Mucosa of stomach (tissue), 1 donor: ENCODE measurements at regions not wholly inside any gene's neighbourhood (a gene's known extent, or its start where the extent isn't known, plus 50 kb on each side); places are given as distances from the start of the nearest gene placed in this dataset.

Source experiments
- H3K27me3 ChIP-seq: one replicate; pipeline ENCODE4 v1.7.0; 2013; ENCODE audit warnings: mild to moderate bottlenecking, low read length; ENCODE audit not compliant: control insufficient read depth, insufficient read depth
- H3K36me3 ChIP-seq: one replicate; pipeline ENCODE4 v1.7.0; 2013; ENCODE audit warnings: low read length; ENCODE audit not compliant: control insufficient read depth, insufficient read depth
- H3K4me1 ChIP-seq: one replicate; pipeline ENCODE4 v1.7.0; 2013; ENCODE audit warnings: mild to moderate bottlenecking, low read length; ENCODE audit not compliant: control insufficient read depth, insufficient read depth
- H3K4me3 ChIP-seq: one replicate; pipeline ENCODE4 v1.7.0; 2013; ENCODE audit warnings: low read length
- H3K9ac ChIP-seq: one replicate; pipeline ENCODE4 v1.7.0; 2013; ENCODE audit warnings: mild to moderate bottlenecking, low read length, moderate library complexity
- H3K9me3 ChIP-seq: one replicate; pipeline ENCODE4 v1.7.0; 2013; ENCODE audit warnings: mild to moderate bottlenecking, low read length, moderate library complexity; ENCODE audit not compliant: control insufficient read depth
- donor health status: Pancreatic carcinoma.

- no peaks in the 10 kb centered on the region for H3K4me1 ChIP-seq
These were observed 498.7 kb upstream of the NEGR1 start for GRCh38 chr1:72781038-72781437.

GRCh38 chr1:72780212-72780611, 497.9 kb upstream of the NEGR1 start:
- no peak overlapping the region for H3K4me3 ChIP-seq

More at GRCh38 chr1:72781038-72781437, 498.7 kb upstream of the NEGR1 start:
- Histone ChIP-seq H3K27me3 (no peaks in the 10 kb centered on the region), H3K36me3 (no peaks in the 10 kb centered on the region), H3K9ac (no peak overlapping the region), H3K4me3 (no peak overlapping the region), H3K9me3 (no peaks in the 10 kb centered on the region)

GRCh38 chr1:72777918-72778317, 495.6 kb upstream of the NEGR1 start:
- Histone ChIP-seq H3K4me3 (no peak overlapping the region), H3K4me1 (no peaks in the 10 kb centered on the region), H3K9me3 (no peaks in the 10 kb centered on the region), H3K9ac (no peak overlapping the region), H3K36me3 (no peaks in the 10 kb centered on the region), H3K27me3 (no peaks in the 10 kb centered on the region)

More at GRCh38 chr1:72780212-72780611, 497.9 kb upstream of the NEGR1 start:
- Histone ChIP-seq H3K36me3 (no peaks in the 10 kb centered on the region), H3K9me3 (no peaks in the 10 kb centered on the region), H3K9ac (no peak overlapping the region), H3K27me3 (no peaks in the 10 kb centered on the region), H3K4me1 (no peaks in the 10 kb centered on the region)

GRCh38 chr1:72763481-72763880, 481.1 kb upstream of the NEGR1 start:
- no peak overlapping the region for H3K4me3 ChIP-seq
- no peaks in the 10 kb centered on the region for H3K27me3 ChIP-seq
- H3K4me1 ChIP-seq, result no peaks in the 10 kb centered on the region
- H3K9me3 ChIP-seq, result no peaks in the 10 kb centered on the region
- H3K9ac ChIP-seq, result no peak overlapping the region
- no peaks in the 10 kb centered on the region for H3K36me3 ChIP-seq

GRCh38 chr1:72759486-72759885, 477.1 kb upstream of the NEGR1 start:
- Histone ChIP-seq H3K27me3 (no peaks in the 10 kb centered on the region), H3K4me1 (no peaks in the 10 kb centered on the region), H3K9ac (no peak overlapping the region), H3K36me3 (no peaks in the 10 kb centered on the region), H3K4me3 (no peak overlapping the region), H3K9me3 (no peaks in the 10 kb centered on the region)

GRCh38 chr1:72757843-72758242, 475.5 kb upstream of the NEGR1 start:
- H3K4me3 ChIP-seq, result no peak overlapping the region

GRCh38 chr1:72745413-72745812, 463.1 kb upstream of the NEGR1 start:
- no peaks in the 10 kb centered on the region for H3K27me3 ChIP-seq
- no peak overlapping the region for H3K4me3 ChIP-seq
- H3K9ac ChIP-seq, result no peak overlapping the region
- no peaks in the 10 kb centered on the region for H3K36me3 ChIP-seq
- no peaks in the 10 kb centered on the region for H3K4me1 ChIP-seq
- H3K9me3 ChIP-seq, result no peaks in the 10 kb centered on the region

More at GRCh38 chr1:72757843-72758242, 475.5 kb upstream of the NEGR1 start:
- Histone ChIP-seq H3K4me1 (no peaks in the 10 kb centered on the region), H3K27me3 (no peaks in the 10 kb centered on the region), H3K9me3 (no peaks in the 10 kb centered on the region), H3K9ac (no peak overlapping the region), H3K36me3 (no peaks in the 10 kb centered on the region)

GRCh38 chr1:72734415-72734814, 452.1 kb upstream of the NEGR1 start:
- Histone ChIP-seq H3K27me3 (no peaks in the 10 kb centered on the region), H3K4me3 (no peak overlapping the region), H3K4me1 (no peaks in the 10 kb centered on the region), H3K36me3 (no peaks in the 10 kb centered on the region), H3K9ac (no peak overlapping the region), H3K9me3 (no peaks in the 10 kb centered on the region)

GRCh38 chr1:72724951-72725861, 442.9 kb upstream of the NEGR1 start:
- H3K4me1 ChIP-seq, result no peaks in the 10 kb centered on the region
- no peak overlapping the region for H3K9ac ChIP-seq
- no peak overlapping the region for H3K4me3 ChIP-seq
- H3K36me3 ChIP-seq, result no peaks in the 10 kb centered on the region
- no peaks in the 10 kb centered on the region for H3K27me3 ChIP-seq
- H3K9me3 ChIP-seq, result no peaks in the 10 kb centered on the region

- no peaks in the 10 kb centered on the region for H3K36me3 ChIP-seq
- H3K27me3 ChIP-seq, result no peaks in the 10 kb centered on the region
- no peaks in the 10 kb centered on the region for H3K4me1 ChIP-seq
- no peak overlapping the region for H3K4me3 ChIP-seq
- H3K9me3 ChIP-seq, result no peaks in the 10 kb centered on the region
- H3K9ac ChIP-seq, result no peak overlapping the region
These were observed 423.6 kb upstream of the NEGR1 start for GRCh38 chr1:72705921-72706320.

- Histone ChIP-seq H3K9ac (no peak overlapping the region), H3K4me1 (no peaks in the 10 kb centered on the region)
These were observed 422.6 kb upstream of the NEGR1 start for GRCh38 chr1:72704841-72705477.

GRCh38 chr1:72697410-72697809, 415.1 kb upstream of the NEGR1 start:
- H3K27me3 ChIP-seq, result no peaks in the 10 kb centered on the region
- no peaks in the 10 kb centered on the region for H3K4me1 ChIP-seq
- no peaks in the 10 kb centered on the region for H3K9me3 ChIP-seq
- no peak overlapping the region for H3K4me3 ChIP-seq
- no peak overlapping the region for H3K9ac ChIP-seq
- H3K36me3 ChIP-seq, result no peaks in the 10 kb centered on the region

More at GRCh38 chr1:72704841-72705477, 422.6 kb upstream of the NEGR1 start:
- no peak overlapping the region for H3K4me3 ChIP-seq
- H3K27me3 ChIP-seq, result no peaks in the 10 kb centered on the region
- H3K9me3 ChIP-seq, result no peaks in the 10 kb centered on the region
- no peaks in the 10 kb centered on the region for H3K36me3 ChIP-seq
